ENCODE measurements at regions not wholly inside any gene's neighbourhood (a gene's known extent, or its start where the extent isn't known, plus 50 kb on each side); places are given as distances from the start of the nearest gene placed in this dataset.

GRCh38 chr17:34703533-34703932, 124.2 kb downstream of the TMEM132E start:
- peak; percentile 44 for DNase-seq

DNA sequence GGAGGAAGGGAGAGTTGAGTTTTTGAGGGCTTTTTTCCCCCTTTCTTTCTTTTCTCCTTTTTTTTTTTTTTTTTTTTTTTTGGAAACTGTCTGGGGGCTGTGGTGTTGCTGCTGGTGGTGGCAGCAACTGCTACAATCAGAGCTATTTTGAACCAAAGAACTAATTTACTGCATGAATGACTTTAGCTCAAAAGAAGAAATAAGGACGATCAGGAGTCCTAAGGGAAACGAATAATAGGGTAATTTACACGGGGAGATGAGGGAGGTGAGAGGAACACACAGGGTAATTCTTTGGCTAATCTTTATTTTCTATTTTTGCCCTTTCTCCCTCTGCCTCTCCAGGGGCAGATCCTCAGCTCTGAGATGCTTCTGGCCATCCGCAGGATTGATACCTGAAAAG, 119.8 kb downstream of the TMEM132E start:
- DNase-seq: no peak

DNA sequence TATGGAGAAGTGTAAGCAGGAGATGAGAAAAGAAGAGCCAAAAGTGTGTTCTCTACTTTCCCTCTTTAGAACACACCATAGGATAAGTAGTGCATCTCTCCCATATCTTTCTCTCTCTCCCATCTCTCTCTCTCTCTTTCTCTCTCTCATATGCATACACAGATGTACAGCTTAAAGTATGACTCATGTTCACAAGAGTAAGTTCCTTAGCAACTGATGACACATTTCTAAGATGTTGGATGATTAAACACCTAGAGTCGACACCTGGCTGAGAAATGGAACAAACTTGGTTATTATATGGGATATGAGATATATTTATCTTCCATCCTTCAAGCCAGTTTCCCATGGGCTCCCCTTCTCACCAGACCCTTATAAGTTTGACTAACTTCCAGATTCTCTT, 113.5 kb downstream of the TMEM132E start:
- DNase-seq: no peak
